Suppressor macrophage (primary cell): ENCODE measurements at regions not wholly inside any gene's neighbourhood (a gene's known extent, or its start where the extent isn't known, plus 50 kb on each side); places are given as distances from the start of the nearest gene placed in this dataset.

Experiments
- DNase-seq, 4 experiments: peaks; one replicate each; pipeline ENCODE4 v3.0.0-alpha.2; 2020 to 2022

GRCh38 chr7:424961-425793, 94.5 kb downstream of the PDGFA start:
- no peak for DNase-seq

- DNase-seq = no peak
These were observed 93.9 kb downstream of the PDGFA start for GRCh38 chr7:425794-426188.

DNA sequence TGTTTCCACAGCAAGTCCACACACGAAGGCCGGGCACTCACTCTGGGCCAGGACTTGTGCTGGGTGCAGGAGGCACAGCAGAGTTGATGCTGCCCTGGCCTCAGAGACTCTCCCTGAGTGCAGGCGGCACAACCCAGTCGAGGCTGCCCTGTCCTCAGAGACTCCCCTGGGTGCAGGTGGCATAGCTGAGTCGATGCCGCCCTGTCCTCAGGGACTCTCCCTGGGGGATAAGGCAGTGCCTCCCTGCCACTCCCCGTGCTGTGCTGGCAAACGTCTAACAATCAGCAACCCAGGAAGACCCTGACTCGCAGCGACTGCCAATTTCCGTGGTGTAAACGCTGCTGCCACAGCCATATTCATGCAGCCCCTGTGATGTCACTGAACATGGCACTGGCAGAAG, 93.1 kb downstream of the PDGFA start:
- DNase-seq = no peak

DNA sequence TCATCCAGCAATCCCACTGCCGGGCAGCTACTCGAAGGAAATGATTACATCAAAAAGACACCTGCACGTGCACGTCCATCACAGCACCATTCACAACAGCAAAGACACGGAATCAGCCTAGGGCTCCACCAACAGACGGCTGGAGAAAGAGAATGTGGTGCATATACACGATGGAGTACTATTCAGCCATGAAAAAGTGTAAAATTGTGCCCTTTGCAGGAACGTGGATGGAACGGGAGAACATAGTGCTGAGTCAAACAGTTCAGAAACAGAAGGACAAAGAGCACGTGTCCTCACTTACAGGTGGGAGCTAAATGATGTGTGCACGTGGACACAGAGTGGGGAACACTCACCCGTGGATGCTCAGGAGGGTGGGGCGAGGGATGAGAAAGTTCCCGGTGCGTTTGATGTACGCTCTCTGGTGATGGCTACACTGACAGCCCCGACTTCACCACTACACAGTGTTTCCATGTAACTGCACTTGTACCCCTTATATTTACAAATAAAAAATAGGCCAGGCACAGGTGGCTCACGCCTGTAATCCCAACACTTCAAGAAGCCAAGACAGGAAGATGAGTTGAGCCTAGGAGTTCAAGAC, 92.0 kb downstream of the PDGFA start:
- DNase-seq = no peak

- no peak for DNase-seq
These were observed 91.3 kb downstream of the PDGFA start for GRCh38 chr7:428387-428786.

- no peak for DNase-seq
These were observed 90.5 kb downstream of the PDGFA start for GRCh38 chr7:428927-429827.

- DNase-seq = no peak
These were observed 89.8 kb downstream of the PDGFA start for GRCh38 chr7:429828-430180.

DNA sequence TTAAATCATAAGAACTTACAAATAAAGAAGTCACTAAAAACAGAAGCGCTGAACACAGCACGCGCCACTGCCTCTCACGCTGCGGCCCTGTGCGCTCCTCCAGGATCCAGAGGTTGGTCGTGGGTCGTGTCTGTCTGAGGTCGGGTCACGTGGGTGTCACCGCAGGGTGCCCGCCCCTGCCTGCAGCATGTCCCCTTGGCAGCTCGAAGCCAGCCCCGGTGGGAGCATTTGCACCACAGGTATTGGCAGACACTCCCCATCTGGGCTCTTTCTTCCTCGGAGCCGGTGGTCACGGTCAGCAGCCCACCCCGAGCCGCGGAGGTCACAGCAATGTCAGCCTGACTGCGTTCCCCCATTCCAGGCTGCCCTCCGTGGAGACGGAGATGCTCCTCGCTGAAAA, 88.6 kb downstream of the PDGFA start:
- no peak for DNase-seq

- DNase-seq = no peak
These were observed 88.0 kb downstream of the PDGFA start for GRCh38 chr7:431658-432111.

- DNase-seq = no peak
These were observed 87.4 kb downstream of the PDGFA start for GRCh38 chr7:432256-432655.

DNA sequence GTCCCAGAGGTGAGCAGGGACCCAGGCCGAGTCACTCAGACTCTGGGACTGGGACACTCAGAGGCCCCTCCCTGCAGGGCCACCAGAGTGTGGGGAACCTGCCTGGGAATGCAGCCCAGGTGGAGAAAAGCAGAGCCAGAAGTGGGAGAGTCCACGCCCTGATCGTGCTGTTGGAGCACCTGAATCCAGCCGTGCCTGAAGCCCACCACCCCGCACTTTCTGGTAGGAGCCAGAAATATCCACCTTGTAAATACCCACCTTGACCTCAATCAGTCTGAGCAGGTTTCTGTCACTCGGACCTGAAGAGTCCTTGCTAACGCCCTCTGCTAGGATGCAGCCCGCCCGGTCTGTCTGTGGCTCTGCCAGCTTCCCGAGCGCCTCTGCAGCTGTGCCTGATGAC, 86.7 kb downstream of the PDGFA start:
- no peak for DNase-seq

DNA sequence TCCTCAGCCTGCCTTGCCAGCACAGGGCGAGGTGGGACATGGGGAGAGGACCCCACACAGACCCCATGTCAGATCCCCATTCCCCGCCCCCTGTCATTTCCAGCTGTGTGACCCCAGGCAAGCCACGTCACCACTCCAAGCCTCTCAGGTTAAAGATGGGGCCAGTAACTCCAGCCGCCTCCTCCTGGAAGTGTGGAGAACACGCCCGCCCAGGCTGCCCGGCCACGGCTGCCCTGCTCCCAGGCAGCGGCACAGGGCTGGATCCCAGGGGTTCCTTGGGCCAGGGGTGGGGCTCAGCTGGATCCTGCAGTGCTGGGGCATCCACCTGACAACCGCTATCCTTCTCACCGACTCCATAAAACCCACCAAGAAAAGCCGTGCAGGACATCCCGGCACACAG, 86.1 kb downstream of the PDGFA start:
- no peak for DNase-seq

- peak in 3 of 4 experiments; percentile 15 to 28 (median 25) for DNase-seq
These were observed 84.6 kb downstream of the PDGFA start for GRCh38 chr7:434891-435629.

DNA sequence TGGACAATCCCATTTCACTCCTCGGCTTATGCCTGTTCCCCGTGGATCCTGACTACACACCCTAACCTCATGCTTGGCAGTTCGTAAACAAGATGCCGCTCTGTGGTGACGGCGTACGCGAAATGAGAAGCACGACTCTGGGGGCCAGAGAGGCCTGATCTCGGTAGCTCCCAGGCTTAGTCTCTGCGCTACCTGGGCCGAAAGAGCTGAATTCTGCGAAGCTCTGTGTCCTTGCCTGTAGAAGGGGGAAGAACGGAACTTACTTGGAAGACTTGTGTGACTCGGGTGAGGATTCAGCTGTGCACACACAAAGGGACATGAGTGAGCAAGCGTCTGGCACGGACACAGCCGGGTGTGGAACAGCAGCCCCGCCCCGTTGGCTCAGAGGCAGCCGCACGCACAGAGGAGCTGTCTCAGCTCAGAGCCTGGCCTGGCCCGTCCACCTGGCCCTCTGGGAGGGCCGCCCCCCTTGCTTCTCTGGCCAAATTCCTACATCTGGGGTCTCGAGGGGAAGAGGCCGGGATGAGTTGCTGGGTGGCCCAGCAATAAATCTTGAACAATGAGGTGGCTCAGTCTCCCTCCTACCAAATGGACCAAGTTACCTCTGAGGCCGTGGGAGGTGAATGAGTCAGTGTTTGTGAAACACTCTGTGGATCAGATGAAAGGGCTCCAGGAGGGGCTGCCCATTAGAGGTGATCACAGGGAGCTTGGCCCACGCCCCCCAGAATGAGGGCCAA, 83.8 kb downstream of the PDGFA start:
- peak in 1 of 4 experiments; percentile 17 for DNase-seq

- no peak for DNase-seq
These were observed 83.1 kb downstream of the PDGFA start for GRCh38 chr7:436367-437128.

DNA sequence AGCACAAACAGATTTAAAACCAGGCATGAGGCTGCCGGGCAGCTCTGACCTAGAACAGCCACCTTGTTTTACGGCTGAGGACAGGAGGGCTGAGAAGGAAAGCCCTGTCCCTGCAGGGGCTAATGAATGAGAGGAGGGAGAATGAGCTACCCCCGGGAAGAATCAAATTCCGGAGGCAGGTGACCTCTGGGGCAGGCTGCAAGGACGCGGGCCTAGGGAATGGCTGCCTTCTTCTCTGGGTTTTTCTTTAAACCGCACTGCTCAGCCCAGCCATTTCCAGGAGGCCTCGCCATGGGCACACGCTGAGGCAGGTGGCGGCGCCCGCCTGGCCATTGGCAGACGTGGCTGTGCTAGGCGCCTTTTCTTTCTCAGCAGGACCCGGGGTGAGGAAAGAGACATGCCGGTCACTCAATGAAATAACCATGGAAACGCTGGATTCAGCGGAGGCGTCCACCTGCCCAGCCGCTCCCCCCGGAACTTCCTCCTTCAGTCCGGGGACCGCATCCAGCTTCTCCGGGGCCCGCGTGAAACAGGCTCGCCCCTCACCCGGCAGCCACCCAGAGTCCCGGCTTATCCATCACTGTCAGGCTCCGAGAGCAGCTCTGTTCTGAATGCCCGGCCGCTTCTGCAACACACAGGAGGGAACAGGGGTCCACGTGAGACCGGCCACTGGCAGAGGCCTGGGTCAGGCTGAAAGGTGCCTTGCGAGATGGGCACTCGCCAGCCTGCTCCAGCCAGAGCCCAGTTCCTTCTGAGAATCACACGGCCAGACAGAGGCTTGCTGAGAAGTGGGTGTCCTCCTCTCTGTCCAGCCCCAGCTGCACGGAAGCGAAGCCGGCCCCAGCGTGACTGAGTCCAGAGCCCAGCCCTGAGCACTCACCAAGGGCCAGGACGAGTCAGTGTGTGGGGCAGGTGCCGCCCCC, 82.1 kb downstream of the PDGFA start:
- no peak for DNase-seq

DNA sequence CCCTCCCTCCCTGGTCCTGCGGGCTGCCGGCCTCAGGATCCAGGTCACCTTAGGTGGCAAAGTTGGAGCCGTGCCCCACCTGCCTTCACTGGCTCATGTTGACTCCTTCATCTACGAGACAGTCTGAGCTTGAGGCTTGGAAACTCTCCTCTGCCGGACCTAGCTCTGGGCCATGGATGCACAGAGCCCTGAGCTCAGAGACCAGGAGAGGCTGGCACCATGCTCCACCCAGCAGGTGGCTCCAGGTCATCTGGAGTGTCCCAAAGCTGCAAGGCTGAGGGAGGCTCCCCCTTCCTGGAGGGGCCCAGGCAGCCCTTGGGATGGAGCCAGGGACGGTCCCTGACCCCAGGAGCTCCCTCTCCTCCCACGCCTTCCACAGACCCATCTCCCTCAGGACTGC, 81.3 kb downstream of the PDGFA start:
- no peak for DNase-seq

GRCh38 chr7:438916-439315, 80.7 kb downstream of the PDGFA start:
- DNase-seq = no peak

- no peak for DNase-seq
These were observed 79.4 kb downstream of the PDGFA start for GRCh38 chr7:440059-440749.
